ENCODE measurements at regions not wholly inside any gene's neighbourhood (a gene's known extent, or its start where the extent isn't known, plus 50 kb on each side); places are given as distances from the start of the nearest gene placed in this dataset.

DNA sequence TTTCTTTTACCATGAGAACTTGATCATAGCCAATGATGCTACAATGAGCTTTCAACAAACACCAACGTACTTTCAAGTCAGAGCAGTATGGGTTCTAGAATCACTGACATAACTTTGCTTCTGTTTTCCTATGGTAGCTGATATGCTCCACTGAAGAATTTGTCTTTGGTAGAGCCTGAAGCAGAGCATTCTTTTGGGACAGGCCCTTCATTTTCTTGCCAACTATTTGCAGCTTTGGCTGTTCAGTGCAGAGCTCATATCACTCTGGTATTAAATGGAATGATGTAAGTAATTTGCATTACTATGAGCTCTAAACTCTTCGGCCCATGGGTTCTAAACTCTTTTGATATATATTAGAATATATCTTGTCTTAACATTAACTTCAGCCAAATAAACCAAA lies 51.8 kb upstream of the APC start:
- no peak for TF ChIP-seq POLR2A (IDR thresholded peaks at IDR 0.05)
- TF ChIP-seq, protein P1, sequence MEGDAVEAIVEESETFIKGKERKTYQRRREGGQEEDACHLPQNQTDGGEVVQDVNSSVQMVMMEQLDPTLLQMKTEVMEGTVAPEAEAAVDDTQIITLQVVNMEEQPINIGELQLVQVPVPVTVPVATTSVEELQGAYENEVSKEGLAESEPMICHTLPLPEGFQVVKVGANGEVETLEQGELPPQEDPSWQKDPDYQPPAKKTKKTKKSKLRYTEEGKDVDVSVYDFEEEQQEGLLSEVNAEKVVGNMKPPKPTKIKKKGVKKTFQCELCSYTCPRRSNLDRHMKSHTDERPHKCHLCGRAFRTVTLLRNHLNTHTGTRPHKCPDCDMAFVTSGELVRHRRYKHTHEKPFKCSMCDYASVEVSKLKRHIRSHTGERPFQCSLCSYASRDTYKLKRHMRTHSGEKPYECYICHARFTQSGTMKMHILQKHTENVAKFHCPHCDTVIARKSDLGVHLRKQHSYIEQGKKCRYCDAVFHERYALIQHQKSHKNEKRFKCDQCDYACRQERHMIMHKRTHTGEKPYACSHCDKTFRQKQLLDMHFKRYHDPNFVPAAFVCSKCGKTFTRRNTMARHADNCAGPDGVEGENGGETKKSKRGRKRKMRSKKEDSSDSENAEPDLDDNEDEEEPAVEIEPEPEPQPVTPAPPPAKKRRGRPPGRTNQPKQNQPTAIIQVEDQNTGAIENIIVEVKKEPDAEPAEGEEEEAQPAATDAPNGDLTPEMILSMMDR (IDR thresholded peaks at IDR 0.05) = no peak
